HG03103 (cell line): ENCODE measurements at regions not wholly inside any gene's neighbourhood (a gene's known extent, or its start where the extent isn't known, plus 50 kb on each side); places are given as distances from the start of the nearest gene placed in this dataset.
"Not testable (repeated sequence)": the region's sequence is repeated elsewhere in the genome, so short reads cannot be mapped to it uniquely, and the experiment has no call there.

ENCODE experiments used
- ATAC-seq: cut with Tn5 transposase; IDR thresholded peaks from one replicate; pipeline ENCODE4 v1.9.1; 2021; ENCODE audit warnings: low read depth; ENCODE audit not compliant: unreplicated experiment

DNA sequence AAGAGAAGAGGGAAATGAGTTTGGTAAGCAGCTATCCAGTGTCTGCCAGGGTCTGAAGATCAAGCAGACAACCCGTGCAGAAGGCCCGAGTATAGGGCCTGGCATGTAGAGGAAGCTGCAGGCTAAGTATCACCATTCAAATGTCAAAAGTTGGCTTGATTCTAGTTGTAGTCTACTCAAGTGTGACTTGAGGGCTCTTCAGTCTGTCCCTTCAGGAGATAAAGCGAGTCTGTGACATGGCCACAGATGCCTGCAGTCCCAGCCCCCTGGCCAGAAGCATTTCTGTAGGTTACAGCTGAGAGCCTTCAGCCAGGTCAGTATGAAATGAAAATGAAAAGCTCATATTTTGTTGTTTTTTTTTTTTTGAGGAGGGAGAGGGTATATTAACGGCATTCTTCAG, 97.8 kb upstream of the EEPD1 start:
- ATAC-seq, result no peak

DNA sequence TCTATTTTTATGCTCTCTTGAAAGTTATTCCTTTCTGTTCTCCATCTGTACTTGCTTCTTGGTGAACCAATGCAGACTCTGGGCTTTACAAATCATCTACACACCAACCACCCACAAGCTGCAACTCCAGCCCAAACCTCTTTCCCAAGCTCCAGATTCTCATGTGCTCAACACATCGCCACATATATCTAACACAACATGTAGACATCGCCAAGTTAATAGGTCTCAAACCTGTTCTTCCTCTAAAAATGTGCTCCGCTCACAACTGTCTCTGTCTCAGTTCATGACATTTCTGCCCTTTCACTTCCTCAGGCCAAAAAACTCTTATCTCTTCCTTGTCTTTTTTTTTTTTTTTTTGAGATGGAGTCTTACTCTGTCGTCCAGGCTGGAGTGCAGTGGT, 95.7 kb upstream of the EEPD1 start:
- ATAC-seq, result peak; percentile 56

DNA sequence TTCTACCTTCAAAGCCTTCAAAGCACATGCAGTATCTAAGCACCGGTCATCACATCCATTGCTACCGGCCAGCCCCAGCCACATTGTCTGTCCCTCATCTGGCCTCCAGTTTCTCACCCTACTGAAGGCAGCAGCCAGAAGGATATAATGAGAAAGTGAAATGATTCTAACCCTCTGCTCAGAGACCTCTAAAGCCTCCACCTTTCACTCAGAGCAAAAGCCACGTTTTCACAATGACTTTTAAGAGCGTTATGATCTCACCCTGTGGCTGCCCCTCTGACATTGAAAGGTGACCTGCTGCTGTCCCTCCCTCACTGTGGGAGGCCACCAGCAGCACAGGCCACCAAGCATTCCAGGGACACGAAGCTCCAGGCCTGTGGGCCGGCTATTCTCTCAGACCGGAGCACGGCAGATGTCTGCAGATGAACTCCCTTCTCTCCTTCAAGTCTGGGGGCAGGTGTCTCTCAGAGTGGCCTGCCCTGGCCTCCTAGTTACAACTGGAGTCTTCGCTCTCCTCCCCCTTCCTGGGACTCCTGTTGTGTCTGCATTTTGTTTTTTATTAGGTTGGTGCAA, 94.9 kb upstream of the EEPD1 start:
- ATAC-seq, result peak; percentile 55

DNA sequence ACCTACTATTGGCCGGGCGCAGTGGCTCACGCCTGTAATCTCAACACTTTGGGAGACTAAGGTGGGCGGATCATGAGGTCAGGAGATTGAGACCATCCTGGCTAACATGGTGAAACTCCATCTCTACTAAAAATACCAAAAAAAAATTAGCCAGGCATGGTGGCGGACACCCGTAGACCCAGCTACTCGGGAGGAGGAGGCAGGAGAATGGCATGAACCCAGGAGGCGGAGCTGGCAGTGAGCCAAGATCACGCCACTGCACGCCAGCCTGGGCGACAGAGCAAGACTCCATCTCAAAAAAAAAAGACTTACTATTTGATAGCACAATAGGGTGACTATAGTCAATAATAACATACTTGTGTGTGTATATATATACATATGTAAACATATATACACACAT, 92.7 kb upstream of the EEPD1 start:
- ATAC-seq, result not testable (repeated sequence)

DNA sequence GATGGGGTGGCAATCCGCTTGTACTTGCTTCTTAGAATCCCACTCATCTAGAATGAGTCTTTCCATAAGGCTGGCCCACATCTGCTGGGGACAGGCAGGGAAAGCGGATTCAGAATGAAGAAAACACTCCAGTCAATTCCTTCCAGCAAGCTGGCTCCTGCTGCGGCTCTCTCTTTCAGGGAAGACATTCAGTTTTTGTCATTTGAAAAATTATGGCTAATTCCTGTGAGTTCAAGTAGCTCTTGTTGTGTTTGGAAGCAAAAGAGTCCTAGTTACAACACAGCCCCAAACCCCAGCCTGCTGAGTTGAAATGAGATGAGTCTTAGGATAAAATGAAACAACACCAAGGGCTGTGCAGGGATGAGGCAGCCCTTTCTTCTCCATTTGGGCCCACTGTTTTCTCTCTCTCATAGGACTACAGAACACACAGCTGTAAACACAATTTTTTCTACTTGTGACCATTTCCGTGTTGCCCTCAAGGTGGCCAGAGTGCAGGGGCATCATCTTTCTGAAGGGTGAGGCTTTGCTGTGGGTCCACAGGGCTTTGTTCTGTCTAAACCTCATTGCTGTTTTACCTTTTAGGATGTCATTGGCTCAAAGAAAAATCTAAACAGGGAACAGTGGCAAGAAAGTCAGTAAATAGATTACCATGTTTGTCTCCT, 90.8 kb upstream of the EEPD1 start:
- no peak for ATAC-seq

DNA sequence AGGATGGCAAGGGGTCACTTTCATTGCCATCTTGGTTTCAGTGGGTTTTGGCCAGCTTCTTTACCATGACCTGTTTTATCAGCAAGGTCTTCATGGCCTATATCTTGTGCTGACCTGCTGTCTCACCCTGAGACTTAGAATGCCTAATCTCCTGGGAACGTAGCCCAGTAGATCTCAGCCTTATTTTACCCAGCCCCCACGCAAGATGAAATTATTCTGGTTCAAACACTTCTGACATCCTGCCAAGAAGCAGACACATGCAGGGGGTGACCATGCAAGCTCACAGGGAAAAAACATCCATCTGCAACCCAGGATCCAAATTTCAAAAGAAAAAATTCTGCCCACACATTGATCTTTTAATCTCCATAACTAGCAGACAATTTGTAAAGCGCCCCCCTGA, 88.4 kb upstream of the EEPD1 start:
- no peak for ATAC-seq

DNA sequence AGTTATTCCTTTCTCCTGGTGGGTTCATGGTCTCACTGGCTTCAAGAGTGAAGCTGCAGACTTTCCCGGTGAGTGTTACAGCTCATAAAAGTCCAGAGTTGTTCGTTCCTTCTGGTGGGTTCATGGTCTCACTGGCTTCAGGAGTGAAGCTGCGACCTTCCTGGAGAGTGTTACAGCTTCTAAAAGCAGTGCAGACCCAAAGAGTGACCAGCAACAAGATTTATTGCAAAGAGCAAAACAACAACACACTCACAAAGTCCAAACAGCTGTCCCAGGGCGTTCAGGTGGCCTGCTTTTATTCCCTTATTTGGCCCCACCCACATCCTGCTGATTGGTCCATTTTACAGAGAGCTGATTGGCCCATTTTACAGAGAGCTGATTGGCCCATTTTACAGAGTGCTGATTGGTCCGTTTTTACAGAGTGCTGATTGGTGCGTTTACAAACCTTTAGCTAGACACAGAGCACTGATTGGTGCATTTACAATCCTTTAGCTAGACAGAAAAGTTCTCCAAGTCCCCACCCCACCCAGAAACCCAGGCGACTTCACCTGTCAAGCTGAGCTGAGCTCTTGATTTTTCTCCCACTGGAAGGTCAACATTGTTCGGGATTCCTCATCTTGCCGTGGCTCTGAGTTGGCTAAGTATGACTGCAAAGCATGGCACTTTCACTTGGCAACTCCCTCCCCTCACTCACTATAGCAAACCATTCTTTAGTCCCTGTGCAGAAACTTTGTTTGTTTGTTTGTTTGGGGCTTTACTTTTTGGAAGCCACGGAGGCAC, 87.3 kb upstream of the EEPD1 start:
- ATAC-seq, result not testable (repeated sequence)

DNA sequence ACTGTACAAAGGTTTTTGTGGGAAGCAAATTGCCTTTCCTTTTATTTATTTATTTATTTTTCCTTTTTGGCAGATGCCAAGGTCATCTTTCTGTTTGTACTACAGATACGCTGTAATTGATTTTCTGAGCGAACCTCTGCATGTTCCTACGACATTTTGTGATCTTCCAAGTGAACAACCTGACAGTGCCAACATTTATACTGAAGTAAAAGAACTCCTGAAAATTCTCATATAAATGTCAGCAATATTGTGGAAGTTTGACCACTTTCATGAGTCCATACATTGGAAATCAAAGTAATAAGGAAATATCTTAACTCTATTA, 86.8 kb upstream of the EEPD1 start:
- ATAC-seq, result no peak

DNA sequence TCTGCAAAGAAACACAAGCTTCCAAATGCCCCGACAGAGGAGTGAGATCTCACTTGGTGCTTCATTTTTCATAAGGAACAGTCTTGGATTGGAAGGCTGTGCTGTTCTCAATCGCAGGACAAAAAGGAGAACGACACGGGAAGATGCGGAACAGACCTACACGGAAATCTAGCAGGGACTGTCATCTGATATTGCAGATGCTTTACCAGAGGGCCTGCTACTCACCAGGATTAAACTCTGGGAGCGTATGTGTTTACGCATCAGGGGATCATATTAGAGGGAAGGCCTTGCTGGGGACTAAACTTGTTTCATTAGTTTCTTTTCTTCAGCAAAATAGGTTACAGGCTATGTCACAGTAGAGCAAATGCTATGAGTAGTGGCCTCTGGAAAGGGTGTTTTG, 82.8 kb upstream of the EEPD1 start:
- no peak for ATAC-seq

DNA sequence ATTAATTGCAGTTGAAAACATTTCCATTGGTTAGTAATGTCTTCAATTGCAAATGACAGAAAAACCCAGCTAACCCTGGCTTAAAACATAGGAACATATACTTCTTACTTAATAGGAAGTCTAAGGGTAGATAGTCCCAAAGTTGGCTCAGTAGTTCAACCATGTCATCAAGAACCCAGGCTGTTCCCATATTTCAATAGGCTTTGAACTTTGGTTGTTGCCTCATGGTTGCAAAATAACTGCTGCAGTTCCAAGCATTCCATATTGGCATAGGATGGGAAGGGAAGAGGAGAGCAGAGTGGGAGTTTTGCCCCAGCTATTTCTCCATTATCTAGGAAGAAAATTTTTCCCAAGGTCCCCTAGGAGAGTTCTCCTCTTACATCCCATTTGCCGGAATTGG, 81.4 kb upstream of the EEPD1 start:
- no peak for ATAC-seq

DNA sequence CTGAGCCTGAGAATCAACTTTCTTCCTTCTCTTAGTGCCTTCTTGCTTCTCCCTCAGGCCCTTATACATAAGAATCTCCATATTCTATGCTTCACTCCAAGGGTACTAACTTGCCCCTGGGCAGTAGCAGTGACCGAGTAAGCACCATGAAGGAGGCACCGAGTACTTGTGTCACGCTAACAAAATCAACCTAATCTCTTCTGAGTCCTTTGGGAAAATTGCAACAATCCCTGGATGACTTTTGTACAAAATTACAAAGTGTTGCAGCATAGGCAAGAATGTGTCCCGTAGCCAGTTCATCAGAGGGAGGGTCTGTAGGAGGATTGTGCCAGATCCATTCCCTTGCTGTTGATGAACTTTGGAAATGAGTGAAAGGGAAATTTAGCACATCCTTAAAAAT, 80.4 kb upstream of the EEPD1 start:
- no peak for ATAC-seq

DNA sequence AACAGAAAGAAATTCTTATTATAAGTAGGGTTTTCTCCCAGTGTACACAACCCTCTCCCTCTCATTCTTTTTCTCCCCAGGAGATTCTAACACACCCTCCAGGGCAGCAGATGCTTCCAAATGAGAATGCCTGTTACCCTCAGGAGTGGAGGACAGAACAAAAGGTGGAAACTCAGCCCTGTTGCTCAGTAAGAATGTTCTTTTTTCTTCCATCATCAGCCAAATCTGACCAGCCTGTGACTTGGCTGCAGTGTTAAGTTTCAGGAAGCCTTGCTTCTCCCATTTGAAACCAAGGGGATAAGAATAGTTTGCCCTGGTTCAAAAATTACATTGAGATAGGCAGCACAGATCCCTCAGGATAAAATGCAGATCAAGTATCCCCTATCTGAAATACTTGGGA, 77.5 kb upstream of the EEPD1 start:
- no peak for ATAC-seq

DNA sequence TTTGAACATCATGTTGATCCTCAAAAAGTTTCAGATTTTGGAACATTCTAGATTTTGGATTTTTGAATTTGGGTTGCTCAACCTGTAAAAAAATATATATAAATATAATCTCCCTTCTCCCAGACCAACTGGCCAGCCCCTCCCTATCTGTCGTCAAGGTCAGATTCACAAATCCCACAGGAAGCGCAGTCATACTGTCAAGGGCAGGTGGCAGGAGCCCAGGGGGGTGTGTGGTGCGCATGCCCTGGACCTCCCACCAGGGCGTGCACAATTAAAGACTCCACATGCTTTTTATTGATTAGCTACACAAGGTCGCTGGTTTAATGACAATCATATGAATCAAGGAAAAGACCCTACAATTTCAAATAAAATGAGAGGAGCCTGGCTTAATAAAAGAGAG, 77.0 kb upstream of the EEPD1 start:
- no peak for ATAC-seq

DNA sequence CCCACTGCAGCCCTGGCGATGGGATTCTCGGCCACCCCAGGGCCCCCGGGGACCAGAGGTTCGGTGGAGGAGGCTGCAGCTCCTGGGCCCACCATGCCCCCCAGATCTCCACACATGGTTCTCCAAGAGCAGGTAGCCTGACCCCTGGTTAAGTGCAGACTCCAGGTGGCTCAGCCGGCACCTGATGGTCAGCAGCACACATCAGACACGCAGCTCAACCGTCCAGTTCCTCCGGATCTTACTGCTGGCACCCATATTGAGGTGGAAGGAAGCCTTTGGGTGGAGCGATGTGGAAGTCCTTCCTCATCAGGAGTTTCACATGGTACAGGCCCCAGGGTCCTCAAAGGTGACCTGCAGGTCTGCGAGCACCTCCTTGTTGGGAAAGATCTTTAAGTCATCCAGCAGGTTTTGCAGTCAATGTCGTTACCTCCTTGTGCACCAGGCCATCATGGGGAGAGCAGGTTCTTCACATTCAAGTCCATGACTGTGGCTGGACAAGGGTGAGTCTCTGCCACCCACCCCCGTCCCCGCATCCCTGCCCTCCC, 74.2 kb upstream of the EEPD1 start:
- ATAC-seq, result no peak

DNA sequence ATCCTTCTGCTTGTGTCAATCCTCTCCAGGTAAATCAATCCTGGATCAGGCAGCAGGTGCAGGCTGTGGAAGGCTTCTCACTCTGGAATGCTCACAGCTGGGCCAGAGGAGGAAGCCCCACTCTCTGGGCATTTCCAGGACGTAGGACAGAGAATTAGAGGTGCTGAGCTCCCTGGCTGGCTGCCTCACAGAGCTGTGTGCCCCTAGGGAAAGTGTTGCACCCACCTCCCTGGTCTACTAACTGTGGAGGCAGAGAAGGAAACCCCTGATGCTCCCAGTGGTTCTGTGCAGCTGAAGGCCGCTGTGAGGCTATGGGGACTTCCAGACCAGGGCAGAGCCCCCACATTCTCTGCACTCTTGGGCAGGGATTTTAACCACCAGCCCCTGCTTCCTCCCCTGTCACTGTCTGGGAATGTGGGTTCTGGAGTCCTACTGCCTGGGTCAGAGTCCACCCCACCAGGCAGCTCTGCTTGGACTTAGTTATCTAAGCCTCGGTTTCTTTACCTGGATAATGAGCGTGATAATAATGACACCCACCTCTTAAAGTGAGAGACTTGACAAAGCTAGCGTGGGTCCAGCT, 73.5 kb upstream of the EEPD1 start:
- no peak for ATAC-seq

DNA sequence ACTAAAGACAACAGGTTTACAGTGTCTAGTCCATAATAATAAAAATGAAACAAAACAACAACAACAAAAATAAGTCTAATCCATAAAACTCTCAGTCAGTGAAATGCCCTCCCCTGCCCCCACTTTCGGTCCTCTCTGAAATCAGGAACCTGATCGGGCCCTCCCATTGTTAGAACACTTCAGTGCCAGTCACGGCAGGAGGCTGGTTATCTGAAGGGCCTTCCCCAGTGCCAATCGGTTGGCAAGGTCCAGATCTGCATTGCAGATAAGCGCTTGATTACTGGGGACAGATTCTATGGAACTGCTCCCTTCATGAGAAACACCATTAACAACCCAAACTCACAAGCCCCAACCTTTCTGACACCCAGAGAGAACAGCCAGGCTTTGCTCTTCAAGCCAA, 72.2 kb upstream of the EEPD1 start:
- ATAC-seq, result no peak

DNA sequence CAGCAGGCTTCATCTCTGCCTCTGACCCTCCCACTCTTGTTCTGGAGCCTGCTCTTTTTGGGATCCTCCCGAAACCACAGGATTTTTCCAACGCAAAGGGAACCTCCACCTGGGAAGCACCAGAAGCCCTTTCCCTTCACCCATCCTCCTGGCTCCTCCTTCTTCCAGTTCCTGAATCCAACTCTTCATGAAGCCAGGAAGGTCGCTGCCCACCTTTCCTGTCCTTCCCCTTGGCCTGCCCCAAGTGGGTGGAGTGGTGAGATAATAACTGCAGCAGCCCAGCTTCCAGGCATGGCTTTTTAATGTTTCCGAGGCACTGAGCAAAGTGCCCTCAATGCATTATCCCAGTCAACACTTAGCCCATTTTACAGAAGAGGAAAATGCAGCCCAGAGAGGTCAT, 70.8 kb upstream of the EEPD1 start:
- no peak for ATAC-seq

DNA sequence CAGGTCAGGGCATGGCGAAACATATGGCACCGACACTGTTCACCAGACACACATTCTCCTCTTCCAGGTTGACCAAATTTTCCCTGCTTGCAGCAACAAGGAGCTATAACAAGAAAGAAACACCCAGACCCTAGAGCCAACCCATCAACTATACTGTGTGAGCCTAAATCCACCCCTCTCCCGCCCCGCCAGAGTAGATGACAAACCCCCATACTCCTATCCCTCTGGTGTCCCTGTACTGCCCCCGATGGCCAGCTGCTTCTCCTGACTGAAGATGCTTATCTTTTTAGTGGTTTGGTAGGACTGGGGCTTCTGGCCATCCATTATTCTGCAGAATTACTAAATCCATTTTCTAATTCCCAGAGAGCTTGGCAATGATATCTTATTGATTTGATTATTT, 70.1 kb upstream of the EEPD1 start:
- ATAC-seq, result no peak

DNA sequence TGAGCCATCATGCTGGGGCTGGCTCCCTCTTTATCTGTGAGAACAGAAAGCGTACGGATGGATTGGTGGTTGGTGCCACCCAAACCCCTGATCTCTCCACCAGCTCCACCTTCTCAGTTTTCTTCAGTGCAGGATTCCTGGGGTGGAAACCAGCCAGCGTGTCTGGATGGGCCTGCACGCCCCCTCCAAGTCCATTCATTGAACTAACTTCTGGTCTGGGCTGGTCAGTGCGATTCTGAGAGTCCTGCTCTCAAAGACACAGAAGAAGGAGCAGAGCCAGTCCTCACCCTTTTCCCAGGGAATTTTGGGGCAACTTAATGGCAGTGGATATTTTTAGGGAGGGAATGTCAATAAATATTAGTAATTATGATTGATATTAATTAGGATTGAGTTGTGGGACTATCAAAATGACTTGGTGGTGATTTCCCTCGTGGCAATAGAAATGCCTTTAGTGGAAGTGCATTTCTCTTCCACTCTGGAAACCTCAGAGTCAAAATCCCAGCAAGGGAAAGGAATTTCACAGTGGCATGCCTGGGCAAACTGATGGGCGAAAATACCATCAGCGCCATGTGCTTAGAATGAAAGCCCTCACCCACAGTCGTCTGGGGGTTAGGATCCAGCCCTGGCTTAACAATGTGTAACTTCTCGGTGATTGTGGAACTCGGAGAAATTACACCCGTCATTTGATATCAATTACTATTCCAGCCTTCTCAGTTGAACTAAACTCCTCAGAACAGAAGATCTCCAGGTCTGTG, 69.3 kb upstream of the EEPD1 start:
- ATAC-seq, result no peak

DNA sequence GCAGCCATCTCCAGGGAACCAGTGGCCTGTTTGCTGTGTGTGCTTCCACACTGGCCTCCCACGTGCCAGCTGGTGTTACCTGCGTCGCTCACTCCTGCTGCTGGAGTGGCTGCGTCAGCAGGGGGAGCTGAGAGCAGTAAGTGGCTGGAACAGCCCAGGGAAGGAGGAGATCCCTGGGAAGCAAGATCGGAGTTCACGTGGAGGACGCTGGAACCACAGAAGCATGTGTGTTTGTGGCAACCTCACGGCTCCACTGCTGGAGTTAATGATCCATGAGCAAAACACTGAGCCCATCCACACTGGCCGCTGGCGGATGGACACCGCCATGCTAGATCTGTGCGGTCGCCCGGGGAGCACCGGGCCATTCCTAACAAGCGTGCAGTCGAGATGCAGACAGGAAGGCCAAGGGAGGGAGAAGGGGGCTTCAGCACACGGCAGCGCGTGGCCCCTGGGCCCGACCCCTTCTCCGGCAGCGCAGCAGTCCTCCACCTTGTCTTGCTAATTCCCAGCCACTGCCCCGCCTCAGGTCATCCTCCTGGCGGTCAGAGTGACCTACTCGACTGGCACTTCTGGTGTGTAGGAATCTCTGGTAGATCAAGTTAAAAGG, 68.5 kb upstream of the EEPD1 start:
- no peak for ATAC-seq

DNA sequence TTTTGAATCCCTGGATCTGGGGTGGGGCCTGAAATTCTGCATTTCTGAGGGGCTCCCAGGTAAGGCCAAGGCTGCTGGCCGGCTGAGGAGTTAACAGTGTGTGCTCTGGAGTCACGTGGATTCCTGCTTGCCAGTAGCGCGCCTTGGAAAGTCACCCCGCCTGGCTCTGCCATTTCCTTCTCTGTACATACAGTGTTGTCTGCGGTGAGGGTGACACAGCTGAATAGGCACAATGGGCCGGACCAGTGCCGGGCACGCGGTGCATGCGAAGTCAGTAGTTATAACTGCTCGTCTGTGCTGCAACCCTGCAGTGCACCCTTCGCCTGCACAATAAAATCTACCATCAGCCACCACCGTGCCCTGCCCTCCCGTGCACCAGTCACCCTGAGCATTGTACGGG, 68.0 kb upstream of the EEPD1 start:
- no peak for ATAC-seq
